Common myeloid progenitor, CD34-positive (primary cell): ENCODE measurements at regions not wholly inside any gene's neighbourhood (a gene's known extent, or its start where the extent isn't known, plus 50 kb on each side); places are given as distances from the start of the nearest gene placed in this dataset.

Experiments used
- CTCF ChIA-PET: fragments of 350-600 bp; sonication (Branson Sonifier 250); formaldehyde crosslinking; loops from one replicate; lab custom pipeline; 2021; ENCODE audit warnings: antibody characterized with exemption; lab: Charles Lee
- POLR2A ChIA-PET: fragments of 350-600 bp; sonication (Branson Sonifier 250); formaldehyde crosslinking; loops from one replicate; lab custom pipeline; 2021; ENCODE audit warnings: antibody characterized with exemption; lab: Charles Lee
- DNase-seq, 3 donors: peaks; one replicate each; pipeline versions ENCODE4 v3.0.0 to v3.0.0-alpha.2; 2013
- H3K27ac ChIP-seq, 2 experiments: 1 replicate in 1 of 2; 2 replicates in 1 of 2; pipeline ENCODE4 v1.7.0; 2013; ENCODE audit warnings: inconsistent platforms in 2 of 2, low read length in 2 of 2, mild to moderate bottlenecking in 2 of 2, low read depth in 1 of 2, moderate library complexity in 1 of 2; ENCODE audit not compliant: severe bottlenecking in 2 of 2, insufficient read depth in 1 of 2, poor library complexity in 1 of 2
- H3K27me3 ChIP-seq, 5 experiments: replicated peaks in 2 of 5; 1 replicate in 3 of 5; 2 replicates in 2 of 5; pipeline versions ENCODE4 v1.6.1 to v1.7.0; 2013; ENCODE audit warnings: low read length in 4 of 5, mild to moderate bottlenecking in 2 of 5, moderate library complexity in 2 of 5, inconsistent platforms in 1 of 5; ENCODE audit not compliant: insufficient read depth in 5 of 5, control insufficient read depth in 4 of 5
- H3K36me3 ChIP-seq, 4 experiments: 1 replicate in 2 of 4; 2 replicates in 2 of 4; pipeline versions ENCODE4 v1.6.1 to v1.7.0; 2013; ENCODE audit warnings: low read length in 3 of 4, control low read depth in 1 of 4, mild to moderate bottlenecking in 1 of 4; ENCODE audit not compliant: control insufficient read depth in 4 of 4, insufficient read depth in 4 of 4
- H3K4me1 ChIP-seq, 4 experiments: 1 replicate in 3 of 4; 2 replicates in 1 of 4; pipeline versions ENCODE4 v1.6.1 to v1.7.1; 2013; ENCODE audit warnings: low read length in 3 of 4, mild to moderate bottlenecking in 3 of 4, control low read depth in 1 of 4, inconsistent platforms in 1 of 4, moderate library complexity in 1 of 4; ENCODE audit not compliant: control insufficient read depth in 4 of 4, insufficient read depth in 4 of 4; ENCODE audit errors: control extremely low read depth in 1 of 4
- H3K4me3 ChIP-seq, 7 experiments: 1 replicate in 4 of 7; 2 replicates in 3 of 7; pipeline versions ENCODE4 v1.5.1 to v1.7.0; 2013; ENCODE audit warnings: mild to moderate bottlenecking in 7 of 7, low read length in 6 of 7, moderate library complexity in 6 of 7, inconsistent platforms in 2 of 7, low read depth in 2 of 7, control low read depth in 1 of 7; ENCODE audit not compliant: insufficient read depth in 4 of 7, control insufficient read depth in 1 of 7; ENCODE audit errors: extremely low read depth in 1 of 7
- H3K9me3 ChIP-seq, 5 experiments: 1 replicate in 4 of 5; 2 replicates in 1 of 5; pipeline versions ENCODE4 v1.6.1 to v1.7.1; 2013; ENCODE audit warnings: low read length in 4 of 5, mild to moderate bottlenecking in 2 of 5, inconsistent platforms in 1 of 5, low read depth in 1 of 5, moderate library complexity in 1 of 5; ENCODE audit not compliant: control insufficient read depth in 4 of 5, insufficient read depth in 2 of 5; ENCODE audit errors: control extremely low read depth in 1 of 5
- WGBS: methylation state at CpG from one replicate; pipeline ENCODE4 v1.1.5; 2013; ENCODE audit not compliant: insufficient coverage; 5-methylcytosine and 5-hydroxymethylcytosine counted together

DNA sequence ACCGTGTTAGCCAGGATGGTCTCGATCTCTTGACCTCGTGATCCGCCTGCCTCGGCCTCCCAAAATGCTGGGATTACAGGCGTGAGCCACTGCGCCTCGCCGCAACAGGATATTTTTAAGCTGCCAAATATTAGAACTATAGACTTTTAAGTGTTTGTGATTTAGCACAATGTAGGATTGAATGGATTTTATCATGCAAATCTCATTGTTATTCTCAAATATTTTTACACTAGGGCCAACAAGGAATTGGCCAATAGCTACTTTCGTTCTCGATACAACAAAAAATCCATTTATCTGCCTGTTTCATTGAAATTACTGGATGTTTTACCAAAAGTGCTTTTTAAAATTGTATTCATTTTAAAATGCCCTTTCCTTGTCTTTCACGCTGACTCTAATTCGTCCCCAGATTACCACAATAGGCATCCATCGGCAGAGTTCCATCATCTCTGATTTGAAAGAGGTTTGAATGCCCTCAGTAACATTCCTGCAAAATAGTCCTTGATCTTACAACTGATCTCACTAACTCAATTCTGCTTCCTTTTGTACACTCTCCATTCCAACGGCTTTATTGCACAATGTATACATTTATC is 99.6 kb upstream of the ROBO2 start:
- Histone ChIP-seq H3K27me3 (no peaks in the 10 kb centered on the region), H3K4me1 (no peaks in the 10 kb centered on the region), H3K4me3 (no peak overlapping the region), H3K27ac (no peak overlapping the region), H3K36me3 (no peaks in the 10 kb centered on the region), H3K9me3 (no peaks in the 10 kb centered on the region)
- no peak for DNase-seq
- POLR2A ChIA-PET: no interaction called here
- CTCF ChIA-PET: no interaction called here
- WGBS: 94% methylated on average over 3 of the region's 15 CpGs

GRCh38 chr3:76941376-76941775 is 98.5 kb upstream of the ROBO2 start:
- H3K27me3 ChIP-seq: no peaks in the 10 kb centered on the region
- whole genome bisulfite sequencing: 80% methylated on average over 1 of the region's 4 CpGs
- no peaks in the 10 kb centered on the region for H3K4me1 ChIP-seq
- CTCF ChIA-PET: no interaction called here
- no peaks in the 10 kb centered on the region for H3K36me3 ChIP-seq
- no peak for DNase-seq
- POLR2A ChIA-PET: no interaction called here
- H3K9me3 ChIP-seq: no peaks in the 10 kb centered on the region
- no peak overlapping the region for H3K27ac ChIP-seq
- H3K4me3 ChIP-seq: no peak overlapping the region

GRCh38 chr3:76942101-76942500 is 97.8 kb upstream of the ROBO2 start:
- H3K27me3 ChIP-seq: no peaks in the 10 kb centered on the region
- no peaks in the 10 kb centered on the region for H3K9me3 ChIP-seq
- DNase-seq: no peak
- no peaks in the 10 kb centered on the region for H3K36me3 ChIP-seq
- H3K4me3 ChIP-seq: no peak overlapping the region
- no peaks in the 10 kb centered on the region for H3K4me1 ChIP-seq
- 80% methylated on average over 1 of the region's 2 CpGs for WGBS
- H3K27ac ChIP-seq: no peak overlapping the region
- CTCF ChIA-PET: no interaction called here
- POLR2A ChIA-PET: no interaction called here

DNA sequence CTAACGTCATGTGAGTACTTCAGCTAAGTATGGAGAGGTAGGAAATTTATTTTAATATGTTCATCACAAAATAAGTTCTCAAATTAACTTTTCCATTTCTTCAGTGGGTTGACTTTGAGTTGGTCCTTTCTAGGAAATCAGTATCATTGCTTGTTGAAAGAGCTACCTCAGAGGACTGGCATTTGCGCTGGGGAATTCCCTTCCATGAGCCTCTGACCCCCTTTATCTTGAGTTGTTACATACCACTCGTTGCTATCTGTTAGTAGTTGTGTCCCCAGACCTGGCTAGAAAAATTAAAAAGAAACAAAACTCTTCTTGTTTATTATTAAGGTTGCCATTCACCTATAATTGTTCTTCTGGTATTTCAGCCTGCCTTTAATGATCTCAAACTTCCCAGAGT is 96.8 kb upstream of the ROBO2 start:
- no peaks in the 10 kb centered on the region for H3K27me3 ChIP-seq

DNA sequence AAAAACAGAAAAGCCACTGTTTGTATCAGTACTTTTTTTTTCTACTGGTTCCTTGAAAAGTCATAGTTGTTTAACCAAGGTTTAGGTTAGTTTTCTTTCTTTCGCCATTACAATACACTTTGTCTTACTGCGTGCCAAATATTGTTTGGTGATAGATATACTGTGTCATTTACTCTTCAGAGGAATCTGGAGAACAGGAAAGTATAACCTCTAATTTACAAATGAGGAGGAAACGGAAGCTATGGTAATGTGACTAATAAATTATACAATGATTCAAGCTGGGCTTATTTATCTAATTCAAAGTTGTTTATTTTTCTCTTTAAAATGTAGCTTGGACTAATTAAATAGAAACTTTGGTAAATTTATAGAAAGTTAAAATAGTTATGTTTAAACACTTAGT is 96.2 kb upstream of the ROBO2 start:
- POLR2A ChIA-PET: no interaction called here
- no peak for DNase-seq
- no peaks in the 10 kb centered on the region for H3K4me1 ChIP-seq
- CTCF ChIA-PET: no interaction called here
- no peak overlapping the region for H3K27ac ChIP-seq
- H3K4me3 ChIP-seq: no peak overlapping the region
- H3K9me3 ChIP-seq: no peaks in the 10 kb centered on the region
- H3K27me3 ChIP-seq: no peaks in the 10 kb centered on the region
- H3K36me3 ChIP-seq: no peaks in the 10 kb centered on the region
- WGBS: no CpG with 5 or more reads among the region's 3 CpGs

More for the DNA sequence above, 96.8 kb upstream of the ROBO2 start:
- ChIA-PET POLR2A (no interaction called here), CTCF (no interaction called here)
- Histone ChIP-seq H3K36me3 (no peaks in the 10 kb centered on the region), H3K4me3 (no peak overlapping the region), H3K4me1 (no peaks in the 10 kb centered on the region), H3K9me3 (no peaks in the 10 kb centered on the region), H3K27ac (no peak overlapping the region)
- WGBS: 60% methylated on average over 1 of the region's 3 CpGs
- DNase-seq: no peak

DNA sequence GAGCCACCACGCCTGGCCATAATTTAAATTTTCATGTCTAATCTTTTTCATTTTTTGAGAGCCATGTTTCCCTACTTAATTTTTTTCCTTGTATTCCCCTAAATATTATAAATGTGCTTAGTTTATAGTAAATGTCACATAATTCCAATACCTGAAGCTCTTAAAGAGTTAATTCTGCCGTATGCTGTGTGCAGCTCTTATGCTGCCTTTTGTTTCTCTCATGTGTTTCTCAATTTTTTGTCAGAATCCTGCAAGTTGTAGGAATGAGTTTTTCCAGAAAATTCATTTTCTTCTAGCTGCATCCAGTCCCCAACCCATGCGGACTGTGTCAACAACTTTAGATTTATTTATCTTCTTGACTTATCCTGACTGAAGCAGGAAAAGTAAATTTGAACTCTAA is 90.9 kb upstream of the ROBO2 start:
- no peaks in the 10 kb centered on the region for H3K4me1 ChIP-seq
- no peak for DNase-seq
- H3K36me3 ChIP-seq: no peaks in the 10 kb centered on the region
- no peaks in the 10 kb centered on the region for H3K9me3 ChIP-seq
- no peaks in the 10 kb centered on the region for H3K27me3 ChIP-seq
- H3K4me3 ChIP-seq: no peak overlapping the region
- ChIA-PET POLR2A (no interaction called here), CTCF (no interaction called here)
- H3K27ac ChIP-seq: no peak overlapping the region
- no CpG with 5 or more reads among the region's 3 CpGs for WGBS

- Histone ChIP-seq H3K4me1 (no peaks in the 10 kb centered on the region), H3K36me3 (no peaks in the 10 kb centered on the region), H3K4me3 (no peak overlapping the region), H3K27me3 (no peaks in the 10 kb centered on the region), H3K27ac (no peak overlapping the region), H3K9me3 (no peaks in the 10 kb centered on the region)
- 85% methylated on average over 9 of the region's 9 CpGs for WGBS
- DNase-seq: no peak
- POLR2A ChIA-PET: no interaction called here
- CTCF ChIA-PET: no interaction called here
Observed at GRCh38 chr3:76949462-76949861, 90.4 kb upstream of the ROBO2 start.
